Lower lobe of right lung (tissue), 2 donors: ENCODE measurements at regions not wholly inside any gene's neighbourhood (a gene's known extent, or its start where the extent isn't known, plus 50 kb on each side); places are given as distances from the start of the nearest gene placed in this dataset.

Experiments
- ATAC-seq, 2 donors: fragments of 200-7000 bp; cut with Tn5 transposase; one replicate each; pipeline ENCODE4 v1.9.1; 2020 to 2022; ENCODE audit warnings: mild to moderate bottlenecking in 2 of 2, moderate library complexity in 2 of 2
- DNase-seq: peaks from one replicate; pipeline ENCODE4 v3.0.0-alpha.2; 2020
- H3K27ac ChIP-seq: fragments of 200-600 bp; one replicate; pipeline ENCODE4 v1.8.0; 2022
- H3K27me3 ChIP-seq: fragments of 200-600 bp; one replicate; pipeline ENCODE4 v1.8.0; 2022; ENCODE audit warnings: low read depth
- H3K36me3 ChIP-seq: fragments of 200-600 bp; one replicate; pipeline ENCODE4 v1.8.0; 2022; ENCODE audit warnings: mild to moderate bottlenecking
- H3K4me1 ChIP-seq: fragments of 200-600 bp; one replicate; pipeline ENCODE4 v1.8.0; 2022
- H3K4me3 ChIP-seq: fragments of 200-600 bp; one replicate; pipeline ENCODE4 v1.8.0; 2022; ENCODE audit warnings: mild to moderate bottlenecking
- H3K9me3 ChIP-seq: fragments of 200-600 bp; one replicate; pipeline ENCODE4 v1.8.0; 2022
- intact Hi-C: fragments of 100-400 bp; cut with DNase I; formaldehyde crosslinking; loops from one replicate; pipeline ENCODE4 v1.11.0; 2022
- TF ChIP-seq, protein P1 (sequence below): fragments of 200-600 bp; IDR thresholded peaks from one replicate; pipeline ENCODE4 v1.8.0; 2022; ENCODE audit warnings: antibody characterized with exemption, mild to moderate bottlenecking
- donor health status: DM: no; HTN: yes; CAD: no; lungs with severe emphysema.

DNA sequence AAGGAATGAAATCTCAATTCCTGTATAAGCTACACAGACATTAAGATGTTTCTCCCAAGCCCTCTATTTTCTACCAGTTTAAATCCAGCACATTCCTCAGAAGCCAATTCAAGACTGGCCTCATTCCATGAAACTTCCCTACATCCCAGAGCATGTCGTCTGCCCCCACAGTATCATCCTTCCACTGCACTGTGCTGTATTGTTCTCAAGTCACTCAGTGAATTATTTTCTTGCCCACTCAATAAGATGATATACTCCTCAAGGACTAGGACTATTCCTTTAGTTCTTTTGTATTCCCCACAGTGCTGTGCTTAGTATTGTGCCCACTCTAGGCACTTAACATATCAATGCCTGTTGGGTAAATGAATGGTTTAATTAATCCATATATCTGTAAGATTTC, 203.1 kb upstream of the BLID start:
- intact Hi-C loops, result no loop called here
- ATAC-seq (no peak), DNase-seq (no peak)
- Histone ChIP-seq H3K36me3 (no peaks in the 10 kb centered on the region), H3K4me1 (peaks cover 22% of the 10 kb centered on the region), H3K9me3 (no peaks in the 10 kb centered on the region), H3K4me3 (no peak overlapping the region), H3K27ac (no peak overlapping the region), H3K27me3 (no peaks in the 10 kb centered on the region)
- TF ChIP-seq, protein P1, sequence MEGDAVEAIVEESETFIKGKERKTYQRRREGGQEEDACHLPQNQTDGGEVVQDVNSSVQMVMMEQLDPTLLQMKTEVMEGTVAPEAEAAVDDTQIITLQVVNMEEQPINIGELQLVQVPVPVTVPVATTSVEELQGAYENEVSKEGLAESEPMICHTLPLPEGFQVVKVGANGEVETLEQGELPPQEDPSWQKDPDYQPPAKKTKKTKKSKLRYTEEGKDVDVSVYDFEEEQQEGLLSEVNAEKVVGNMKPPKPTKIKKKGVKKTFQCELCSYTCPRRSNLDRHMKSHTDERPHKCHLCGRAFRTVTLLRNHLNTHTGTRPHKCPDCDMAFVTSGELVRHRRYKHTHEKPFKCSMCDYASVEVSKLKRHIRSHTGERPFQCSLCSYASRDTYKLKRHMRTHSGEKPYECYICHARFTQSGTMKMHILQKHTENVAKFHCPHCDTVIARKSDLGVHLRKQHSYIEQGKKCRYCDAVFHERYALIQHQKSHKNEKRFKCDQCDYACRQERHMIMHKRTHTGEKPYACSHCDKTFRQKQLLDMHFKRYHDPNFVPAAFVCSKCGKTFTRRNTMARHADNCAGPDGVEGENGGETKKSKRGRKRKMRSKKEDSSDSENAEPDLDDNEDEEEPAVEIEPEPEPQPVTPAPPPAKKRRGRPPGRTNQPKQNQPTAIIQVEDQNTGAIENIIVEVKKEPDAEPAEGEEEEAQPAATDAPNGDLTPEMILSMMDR, result no peak

DNA sequence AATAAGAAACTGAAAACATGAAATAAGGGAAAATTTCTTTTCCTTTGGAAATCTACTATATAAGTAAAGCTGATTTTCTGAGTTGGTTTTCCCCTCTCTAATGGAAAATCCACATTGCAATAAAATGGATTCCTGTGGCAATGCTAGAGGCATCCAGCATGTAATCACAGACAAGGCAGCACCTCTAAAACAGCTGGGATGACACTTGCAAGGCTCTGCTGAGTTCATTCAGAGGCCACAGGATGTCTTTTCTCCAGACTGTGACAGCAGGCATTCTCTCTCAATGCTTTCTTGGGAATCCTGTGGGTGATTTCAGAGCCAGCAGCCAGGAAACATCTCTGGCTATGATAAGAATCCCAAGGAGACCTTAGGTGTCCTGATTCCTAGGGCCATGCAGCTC, 201.3 kb upstream of the BLID start:
- Histone ChIP-seq H3K27me3 (no peaks in the 10 kb centered on the region), H3K4me3 (no peak overlapping the region), H3K36me3 (no peaks in the 10 kb centered on the region), H3K4me1 (peaks cover 15% of the 10 kb centered on the region), H3K9me3 (no peaks in the 10 kb centered on the region), H3K27ac (no peak overlapping the region)
- TF ChIP-seq, protein P1, result no peak
- DNase-seq (no peak), ATAC-seq (no peak)
- intact Hi-C loops, result no loop called here

DNA sequence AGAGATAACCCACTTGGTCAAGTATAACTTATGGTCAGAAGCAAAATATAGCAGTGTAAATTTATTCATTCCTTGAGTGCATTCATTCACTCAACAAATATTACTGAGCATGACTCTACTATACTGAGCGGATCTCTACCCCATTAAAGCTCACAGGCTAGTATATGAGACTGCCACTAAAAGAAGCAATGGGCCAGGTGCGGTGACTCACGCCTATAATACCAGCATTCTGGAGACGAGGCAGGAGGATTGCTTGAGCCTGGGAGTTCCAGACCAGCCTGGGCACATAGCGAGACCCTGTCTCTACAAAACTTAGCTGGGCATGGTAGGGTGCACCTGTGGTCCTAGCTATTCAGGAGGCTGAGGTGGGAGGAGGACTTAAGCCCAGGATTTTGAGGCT, 197.6 kb upstream of the BLID start:
- no peak overlapping the region for H3K4me3 ChIP-seq
- ATAC-seq (no peak), DNase-seq (no peak)
- TF ChIP-seq, protein P1, result no peak
- H3K36me3 ChIP-seq, result no peaks in the 10 kb centered on the region
- no peak overlapping the region for H3K27ac ChIP-seq
- peaks cover 5% of the 10 kb centered on the region for H3K4me1 ChIP-seq
- no peaks in the 10 kb centered on the region for H3K27me3 ChIP-seq
- intact Hi-C loops, result no loop called here
- no peaks in the 10 kb centered on the region for H3K9me3 ChIP-seq

DNA sequence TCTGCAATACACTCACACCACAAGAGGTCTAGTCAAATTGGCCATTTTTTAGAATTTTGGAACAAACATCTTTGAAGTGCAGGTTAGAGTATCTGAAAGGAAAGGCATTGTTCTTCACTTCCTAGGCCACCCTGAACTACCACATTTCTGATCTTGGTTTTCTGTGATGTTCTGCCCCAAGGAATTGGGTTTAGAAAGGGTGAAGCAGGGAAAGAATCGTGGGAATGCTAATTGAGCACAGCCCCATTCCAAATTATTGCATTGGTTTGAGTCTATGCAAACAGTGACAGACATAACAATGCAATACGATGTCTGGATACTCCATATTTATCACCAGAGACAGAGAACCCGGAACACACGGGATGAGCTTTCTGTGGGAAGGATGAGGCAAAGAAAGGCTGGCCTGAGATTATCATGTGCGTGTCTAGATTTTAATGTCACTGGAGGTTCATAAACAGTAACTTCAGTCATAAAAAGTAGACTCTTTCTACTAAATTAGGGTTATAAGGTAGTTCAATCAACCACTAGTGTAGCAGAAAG, 195.3 kb upstream of the BLID start:
- ATAC-seq (no peak), DNase-seq (no peak)
- intact Hi-C loops, result no loop called here
- Histone ChIP-seq H3K27ac (no peak overlapping the region), H3K4me1 (no peaks in the 10 kb centered on the region), H3K27me3 (no peaks in the 10 kb centered on the region), H3K9me3 (no peaks in the 10 kb centered on the region), H3K36me3 (no peaks in the 10 kb centered on the region), H3K4me3 (no peak overlapping the region)
- TF ChIP-seq, protein P1, result no peak

DNA sequence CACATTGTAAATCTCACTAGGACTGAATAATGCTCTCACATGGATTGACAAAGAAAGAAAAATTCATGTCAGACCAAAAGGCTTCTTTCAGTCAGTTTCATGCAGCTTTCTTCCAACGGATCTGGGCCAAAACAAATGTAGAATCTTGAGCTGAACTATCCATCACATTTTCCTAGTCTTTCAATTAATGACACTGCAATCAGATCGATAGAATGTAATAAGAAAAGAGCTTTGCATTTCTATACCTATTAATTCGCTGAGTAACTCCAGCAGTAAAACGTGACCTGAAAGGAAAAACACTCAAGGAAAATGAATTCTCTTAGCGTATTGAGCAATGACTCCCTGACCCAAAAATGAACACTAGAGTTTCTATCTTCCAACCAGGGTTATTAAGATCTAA, 194.8 kb upstream of the BLID start:
- TF ChIP-seq, protein P1, result no peak
- intact Hi-C loops, result no loop called here
- no peak overlapping the region for H3K27ac ChIP-seq
- no peaks in the 10 kb centered on the region for H3K36me3 ChIP-seq
- no peaks in the 10 kb centered on the region for H3K4me1 ChIP-seq
- no peaks in the 10 kb centered on the region for H3K27me3 ChIP-seq
- no peak overlapping the region for H3K4me3 ChIP-seq
- no peak for DNase-seq
- no peak for ATAC-seq
- H3K9me3 ChIP-seq, result no peaks in the 10 kb centered on the region
